Upper lobe of left lung (tissue), 4 donors: ENCODE measurements at regions not wholly inside any gene's neighbourhood (a gene's known extent, or its start where the extent isn't known, plus 50 kb on each side); places are given as distances from the start of the nearest gene placed in this dataset.

ENCODE experiments used
- CTCF ChIP-seq, 6 experiments: fragments of 450-650 bp in 4 of 6; fragments of 200-600 bp in 2 of 6; sonication (generic) in 2 of 6; IDR thresholded peaks; one replicate each; pipeline ENCODE4 v1.5.1; 2016 to 2019; ENCODE audit warnings: antibody characterized with exemption in 6 of 6
- POLR2A ChIP-seq, 4 donors: fragments of 450-650 bp; IDR thresholded peaks; one replicate each; pipeline ENCODE4 v1.5.1; 2016 to 2017; ENCODE audit warnings: antibody characterized with exemption in 4 of 4, mild to moderate bottlenecking in 2 of 4
- POLR2AphosphoS5 ChIP-seq, 2 donors: sonication (generic); formaldehyde crosslinking; IDR thresholded peaks; one replicate each; pipeline ENCODE4 v1.5.1; 2017; ENCODE audit warnings: antibody characterized with exemption in 2 of 2

DNA sequence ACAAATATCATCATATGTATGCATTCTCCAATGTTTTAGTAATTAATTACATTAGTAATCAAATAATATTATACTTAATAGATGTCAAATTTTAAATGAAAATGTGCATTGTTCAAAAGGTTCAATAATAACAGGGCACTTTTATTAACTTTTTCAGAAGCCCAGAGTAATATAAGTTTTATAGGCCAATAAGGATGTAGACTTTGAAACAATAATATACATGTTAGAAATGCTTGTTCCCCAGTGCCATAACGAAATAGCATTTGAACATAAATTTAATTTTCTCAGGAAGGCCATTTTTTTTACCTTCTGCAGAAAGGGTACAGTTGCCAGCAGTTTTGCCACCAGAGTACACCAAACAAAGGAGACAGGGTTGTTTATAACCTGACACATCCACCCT lies 1133.9 kb upstream of the LRRTM3 start:
- no peak for TF ChIP-seq CTCF (IDR thresholded peaks at IDR 0.05)
- TF ChIP-seq POLR2A (IDR thresholded peaks at IDR 0.05) = no peak
- no peak for TF ChIP-seq POLR2AphosphoS5 (IDR thresholded peaks at IDR 0.05)
